ENCODE measurements at regions not wholly inside any gene's neighbourhood (a gene's known extent, or its start where the extent isn't known, plus 50 kb on each side); places are given as distances from the start of the nearest gene placed in this dataset.

- Mint-ChIP-seq H3K4me1 (no peaks in the 10 kb centered on the region), H3K9me3 (peaks cover 5% of the 10 kb centered on the region), H3K27me3 (peaks cover 16% of the 10 kb centered on the region), H3K36me3 (ENCODE audit: insufficient read depth) (no peaks in the 10 kb centered on the region), H3K27ac (ENCODE audit: low read depth) (no peak overlapping the region), H3K4me3 (no peak overlapping the region)
- DNase-seq (ENCODE audit: low spot score in 2 of 2) (no peak), ATAC-seq (replicated peaks; ENCODE audit: extremely low read depth, poor library complexity, severe bottlenecking) (no peak)
Observed at GRCh38 chr6:8157839-8158238, 55.5 kb upstream of the EEF1E1 start.

- H3K36me3 Mint-ChIP-seq (ENCODE audit: insufficient read depth): no peaks in the 10 kb centered on the region
- ATAC-seq (replicated peaks; ENCODE audit: extremely low read depth, poor library complexity, severe bottlenecking): no peak
- H3K27me3 Mint-ChIP-seq: peaks cover 16% of the 10 kb centered on the region
- H3K4me3 Mint-ChIP-seq: no peak overlapping the region
- no peaks in the 10 kb centered on the region for H3K4me1 Mint-ChIP-seq
- H3K9me3 Mint-ChIP-seq: no peaks in the 10 kb centered on the region
- no peak overlapping the region for H3K27ac Mint-ChIP-seq (ENCODE audit: low read depth)
- no peak for DNase-seq (ENCODE audit: low spot score in 2 of 2)
Observed at GRCh38 chr6:8155259-8156012, 53.1 kb upstream of the EEF1E1 start.
